ENCODE measurements at regions not wholly inside any gene's neighbourhood (a gene's known extent, or its start where the extent isn't known, plus 50 kb on each side); places are given as distances from the start of the nearest gene placed in this dataset.
A peak's percentile ranks its signal among the peaks of the same experiment; 100 is the strongest.

- TF ChIP-seq, protein P1, sequence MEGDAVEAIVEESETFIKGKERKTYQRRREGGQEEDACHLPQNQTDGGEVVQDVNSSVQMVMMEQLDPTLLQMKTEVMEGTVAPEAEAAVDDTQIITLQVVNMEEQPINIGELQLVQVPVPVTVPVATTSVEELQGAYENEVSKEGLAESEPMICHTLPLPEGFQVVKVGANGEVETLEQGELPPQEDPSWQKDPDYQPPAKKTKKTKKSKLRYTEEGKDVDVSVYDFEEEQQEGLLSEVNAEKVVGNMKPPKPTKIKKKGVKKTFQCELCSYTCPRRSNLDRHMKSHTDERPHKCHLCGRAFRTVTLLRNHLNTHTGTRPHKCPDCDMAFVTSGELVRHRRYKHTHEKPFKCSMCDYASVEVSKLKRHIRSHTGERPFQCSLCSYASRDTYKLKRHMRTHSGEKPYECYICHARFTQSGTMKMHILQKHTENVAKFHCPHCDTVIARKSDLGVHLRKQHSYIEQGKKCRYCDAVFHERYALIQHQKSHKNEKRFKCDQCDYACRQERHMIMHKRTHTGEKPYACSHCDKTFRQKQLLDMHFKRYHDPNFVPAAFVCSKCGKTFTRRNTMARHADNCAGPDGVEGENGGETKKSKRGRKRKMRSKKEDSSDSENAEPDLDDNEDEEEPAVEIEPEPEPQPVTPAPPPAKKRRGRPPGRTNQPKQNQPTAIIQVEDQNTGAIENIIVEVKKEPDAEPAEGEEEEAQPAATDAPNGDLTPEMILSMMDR (conservative IDR thresholded peaks at IDR 0.05; ENCODE audit: control insufficient read depth, insufficient read depth, low read depth, low read length), result no peak
- no peak for DNase-seq (ENCODE audit: low read depth)
- H3K4me3 ChIP-seq (ENCODE audit: control insufficient read depth, low read depth, low read length), result no peak overlapping the region
These were observed 757.8 kb upstream of the ADGRB3 start for GRCh38 chr6:67877288-67877687.

DNA sequence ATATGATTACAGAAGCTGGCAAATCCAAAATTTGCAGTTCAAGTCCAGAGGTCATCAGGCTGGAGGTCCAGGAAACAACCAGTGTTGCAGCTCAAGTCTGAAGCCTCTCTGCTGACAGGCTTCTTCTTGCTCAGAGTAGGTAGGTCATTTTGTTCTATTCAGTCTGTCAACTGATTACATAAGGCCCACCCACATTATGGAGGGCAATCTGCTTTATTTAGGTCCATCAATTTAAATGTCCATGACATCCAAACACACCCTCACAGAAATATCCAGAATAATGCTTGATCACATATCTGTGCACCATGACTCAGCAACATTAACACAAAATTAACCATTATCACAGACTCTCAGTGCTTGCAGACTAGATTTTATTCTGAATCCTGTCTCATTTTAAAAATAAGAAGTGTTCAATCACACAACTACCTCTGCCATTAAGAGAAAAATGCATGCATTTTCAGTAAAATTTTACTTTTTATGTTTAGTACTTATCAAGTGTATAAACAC is 759.2 kb upstream of the ADGRB3 start:
- no peak overlapping the region for H3K4me3 ChIP-seq (ENCODE audit: control insufficient read depth, low read depth, low read length)
- no peak for DNase-seq (ENCODE audit: low read depth)
- TF ChIP-seq, protein P1 (conservative IDR thresholded peaks at IDR 0.05; ENCODE audit: control insufficient read depth, insufficient read depth, low read depth, low read length), result no peak

GRCh38 chr6:67870321-67870720 is 764.8 kb upstream of the ADGRB3 start:
- TF ChIP-seq, protein P1 (conservative IDR thresholded peaks at IDR 0.05; ENCODE audit: control insufficient read depth, insufficient read depth, low read depth, low read length), result no peak
- peak; percentile 15 for DNase-seq (ENCODE audit: low read depth)
- H3K4me3 ChIP-seq (ENCODE audit: control insufficient read depth, low read depth, low read length), result no peak overlapping the region

DNA sequence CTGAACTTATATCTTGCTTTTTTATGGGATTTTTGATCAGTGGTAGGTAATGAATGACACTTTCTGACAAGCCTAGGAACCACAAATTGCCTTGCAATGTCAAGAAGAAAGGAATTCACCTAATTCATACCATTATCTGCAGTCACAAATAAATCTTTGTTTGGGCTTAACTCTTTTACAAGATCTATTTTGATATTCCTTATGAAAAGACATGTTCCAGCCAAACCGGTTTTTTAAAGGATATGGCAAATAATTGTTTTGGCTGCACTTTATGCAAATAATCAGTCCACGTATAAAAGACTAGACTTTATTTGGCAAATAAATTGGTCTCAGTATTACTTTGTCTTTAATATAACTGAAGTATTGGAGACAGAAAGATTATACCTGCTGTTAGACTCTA is 771.7 kb upstream of the ADGRB3 start:
- TF ChIP-seq, protein P1 (conservative IDR thresholded peaks at IDR 0.05; ENCODE audit: control insufficient read depth, insufficient read depth, low read depth, low read length), result no peak
- DNase-seq (ENCODE audit: low read depth), result no peak

GRCh38 chr6:67854098-67854497 is 781.0 kb upstream of the ADGRB3 start:
- H3K4me3 ChIP-seq (ENCODE audit: control insufficient read depth, low read depth, low read length), result no peak overlapping the region
- no peak for DNase-seq (ENCODE audit: low read depth)
- TF ChIP-seq, protein P1 (conservative IDR thresholded peaks at IDR 0.05; ENCODE audit: control insufficient read depth, insufficient read depth, low read depth, low read length), result no peak

More for the DNA sequence above, 771.7 kb upstream of the ADGRB3 start:
- H3K4me3 ChIP-seq (ENCODE audit: control insufficient read depth, low read depth, low read length), result no peak overlapping the region

GRCh38 chr6:67839818-67840217 is 795.3 kb upstream of the ADGRB3 start:
- DNase-seq (ENCODE audit: low read depth), result no peak
- H3K4me3 ChIP-seq (ENCODE audit: control insufficient read depth, low read depth, low read length), result no peak overlapping the region
- TF ChIP-seq, protein P1 (conservative IDR thresholded peaks at IDR 0.05; ENCODE audit: control insufficient read depth, insufficient read depth, low read depth, low read length), result no peak
